ENCODE measurements at regions not wholly inside any gene's neighbourhood (a gene's known extent, or its start where the extent isn't known, plus 50 kb on each side); places are given as distances from the start of the nearest gene placed in this dataset.

DNA sequence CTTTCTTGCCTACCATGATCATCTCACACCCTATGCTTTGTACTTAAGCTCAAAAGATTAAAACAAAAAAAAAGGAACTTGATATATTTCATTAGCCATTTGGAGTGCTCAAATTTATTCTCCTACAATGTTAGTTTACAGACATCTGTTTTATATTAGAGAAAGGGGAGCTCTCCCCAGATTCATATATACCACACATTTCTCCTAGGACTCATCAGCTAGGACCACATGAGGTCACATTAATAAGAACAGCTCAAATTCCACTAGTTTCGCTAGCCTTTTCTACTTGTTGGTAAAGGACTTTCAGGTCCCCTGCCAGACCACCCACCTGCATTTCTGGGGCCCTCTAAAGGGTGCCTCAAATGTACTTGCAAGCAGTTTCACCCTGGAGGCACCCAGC lies 151.2 kb upstream of the MMADHC start:
- Histone ChIP-seq H3K79me2 (ENCODE audit: insufficient read depth, low read length) (no peaks in the 10 kb centered on the region), H3K27ac (ENCODE audit: low read depth, low read length) (no peak overlapping the region), H3K36me3 (ENCODE audit: control insufficient read depth in 1 of 2, insufficient read depth in 2 of 2, low read length in 2 of 2) (no peaks in the 10 kb centered on the region), H3K9ac (ENCODE audit: low read length) (no peak overlapping the region), H2AFZ (ENCODE audit: low read depth, low read length, poor library complexity, severe bottlenecking) (no peak overlapping the region), H3K9me2 (ENCODE audit: insufficient read depth) (no peaks in the 10 kb centered on the region), H3K4me2 (ENCODE audit: low read length) (no peak overlapping the region), H4K20me1 (ENCODE audit: insufficient read depth) (no peaks in the 10 kb centered on the region), H3K4me3 (replicated peaks in 1 of 2; ENCODE audit: low read depth in 1 of 2, low read length in 2 of 2) (no peak overlapping the region), H3K4me1 (ENCODE audit: control insufficient read depth in 1 of 2, insufficient read depth in 2 of 2, low read length in 2 of 2) (no peaks in the 10 kb centered on the region; a peak in 2 of 4 replicates), H3K9me3 (ENCODE audit: control insufficient read depth in 1 of 2, insufficient read depth in 1 of 2, low read depth in 1 of 2, low read length in 2 of 2) (no peaks in the 10 kb centered on the region), H3K27me3 (ENCODE audit: insufficient read depth, low read length) (no peaks in the 10 kb centered on the region)
- no TSS peak for BruUV-seq (replicated peaks)
- TF ChIP-seq SP1 (IDR thresholded peaks at IDR 0.05; ENCODE audit: low read depth) (no peak), CBX3 (IDR thresholded peaks at IDR 0.05; ENCODE audit: low read depth) (no peak), ZFX (IDR thresholded peaks at IDR 0.05) (no peak), POLR2A (IDR thresholded peaks at IDR 0.05; ENCODE audit: borderline replicate concordance, extremely low read depth, insufficient read depth, insufficient read length) (no peak), YY1 (IDR thresholded peaks at IDR 0.05; ENCODE audit: extremely low read depth, insufficient replicate concordance, low read depth, low read length) (no peak), EGR1 (IDR thresholded peaks at IDR 0.05; ENCODE audit: low read depth) (no peak), POLR2AphosphoS5 (IDR thresholded peaks at IDR 0.05; ENCODE audit: low read depth, low read length) (no peak), ELF1 (IDR thresholded peaks at IDR 0.05; ENCODE audit: borderline replicate concordance, low read depth) (no peak), CEBPB (IDR thresholded peaks at IDR 0.05; ENCODE audit: low read depth) (no peak), FOSL1 (IDR thresholded peaks at IDR 0.05; ENCODE audit: low read depth) (no peak), RAD21 (IDR thresholded peaks at IDR 0.05; ENCODE audit: low read depth) (no peak), SIN3A (IDR thresholded peaks at IDR 0.05; ENCODE audit: low read depth) (no peak), JUND (IDR thresholded peaks at IDR 0.05) (no peak)
- TF ChIP-seq, protein P1, sequence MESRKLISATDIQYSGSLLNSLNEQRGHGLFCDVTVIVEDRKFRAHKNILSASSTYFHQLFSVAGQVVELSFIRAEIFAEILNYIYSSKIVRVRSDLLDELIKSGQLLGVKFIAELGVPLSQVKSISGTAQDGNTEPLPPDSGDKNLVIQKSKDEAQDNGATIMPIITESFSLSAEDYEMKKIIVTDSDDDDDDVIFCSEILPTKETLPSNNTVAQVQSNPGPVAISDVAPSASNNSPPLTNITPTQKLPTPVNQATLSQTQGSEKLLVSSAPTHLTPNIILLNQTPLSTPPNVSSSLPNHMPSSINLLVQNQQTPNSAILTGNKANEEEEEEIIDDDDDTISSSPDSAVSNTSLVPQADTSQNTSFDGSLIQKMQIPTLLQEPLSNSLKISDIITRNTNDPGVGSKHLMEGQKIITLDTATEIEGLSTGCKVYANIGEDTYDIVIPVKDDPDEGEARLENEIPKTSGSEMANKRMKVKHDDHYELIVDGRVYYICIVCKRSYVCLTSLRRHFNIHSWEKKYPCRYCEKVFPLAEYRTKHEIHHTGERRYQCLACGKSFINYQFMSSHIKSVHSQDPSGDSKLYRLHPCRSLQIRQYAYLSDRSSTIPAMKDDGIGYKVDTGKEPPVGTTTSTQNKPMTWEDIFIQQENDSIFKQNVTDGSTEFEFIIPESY (IDR thresholded peaks at IDR 0.05; ENCODE audit: extremely low read depth, insufficient replicate concordance, low read length) = no peak
- TF ChIP-seq, protein P2, sequence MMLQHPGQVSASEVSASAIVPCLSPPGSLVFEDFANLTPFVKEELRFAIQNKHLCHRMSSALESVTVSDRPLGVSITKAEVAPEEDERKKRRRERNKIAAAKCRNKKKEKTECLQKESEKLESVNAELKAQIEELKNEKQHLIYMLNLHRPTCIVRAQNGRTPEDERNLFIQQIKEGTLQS (IDR thresholded peaks at IDR 0.05) = no peak
- TF ChIP-seq, protein P3, sequence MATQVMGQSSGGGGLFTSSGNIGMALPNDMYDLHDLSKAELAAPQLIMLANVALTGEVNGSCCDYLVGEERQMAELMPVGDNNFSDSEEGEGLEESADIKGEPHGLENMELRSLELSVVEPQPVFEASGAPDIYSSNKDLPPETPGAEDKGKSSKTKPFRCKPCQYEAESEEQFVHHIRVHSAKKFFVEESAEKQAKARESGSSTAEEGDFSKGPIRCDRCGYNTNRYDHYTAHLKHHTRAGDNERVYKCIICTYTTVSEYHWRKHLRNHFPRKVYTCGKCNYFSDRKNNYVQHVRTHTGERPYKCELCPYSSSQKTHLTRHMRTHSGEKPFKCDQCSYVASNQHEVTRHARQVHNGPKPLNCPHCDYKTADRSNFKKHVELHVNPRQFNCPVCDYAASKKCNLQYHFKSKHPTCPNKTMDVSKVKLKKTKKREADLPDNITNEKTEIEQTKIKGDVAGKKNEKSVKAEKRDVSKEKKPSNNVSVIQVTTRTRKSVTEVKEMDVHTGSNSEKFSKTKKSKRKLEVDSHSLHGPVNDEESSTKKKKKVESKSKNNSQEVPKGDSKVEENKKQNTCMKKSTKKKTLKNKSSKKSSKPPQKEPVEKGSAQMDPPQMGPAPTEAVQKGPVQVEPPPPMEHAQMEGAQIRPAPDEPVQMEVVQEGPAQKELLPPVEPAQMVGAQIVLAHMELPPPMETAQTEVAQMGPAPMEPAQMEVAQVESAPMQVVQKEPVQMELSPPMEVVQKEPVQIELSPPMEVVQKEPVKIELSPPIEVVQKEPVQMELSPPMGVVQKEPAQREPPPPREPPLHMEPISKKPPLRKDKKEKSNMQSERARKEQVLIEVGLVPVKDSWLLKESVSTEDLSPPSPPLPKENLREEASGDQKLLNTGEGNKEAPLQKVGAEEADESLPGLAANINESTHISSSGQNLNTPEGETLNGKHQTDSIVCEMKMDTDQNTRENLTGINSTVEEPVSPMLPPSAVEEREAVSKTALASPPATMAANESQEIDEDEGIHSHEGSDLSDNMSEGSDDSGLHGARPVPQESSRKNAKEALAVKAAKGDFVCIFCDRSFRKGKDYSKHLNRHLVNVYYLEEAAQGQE (IDR thresholded peaks at IDR 0.05; ENCODE audit: low read depth) = no peak
- TF ChIP-seq, protein P4, sequence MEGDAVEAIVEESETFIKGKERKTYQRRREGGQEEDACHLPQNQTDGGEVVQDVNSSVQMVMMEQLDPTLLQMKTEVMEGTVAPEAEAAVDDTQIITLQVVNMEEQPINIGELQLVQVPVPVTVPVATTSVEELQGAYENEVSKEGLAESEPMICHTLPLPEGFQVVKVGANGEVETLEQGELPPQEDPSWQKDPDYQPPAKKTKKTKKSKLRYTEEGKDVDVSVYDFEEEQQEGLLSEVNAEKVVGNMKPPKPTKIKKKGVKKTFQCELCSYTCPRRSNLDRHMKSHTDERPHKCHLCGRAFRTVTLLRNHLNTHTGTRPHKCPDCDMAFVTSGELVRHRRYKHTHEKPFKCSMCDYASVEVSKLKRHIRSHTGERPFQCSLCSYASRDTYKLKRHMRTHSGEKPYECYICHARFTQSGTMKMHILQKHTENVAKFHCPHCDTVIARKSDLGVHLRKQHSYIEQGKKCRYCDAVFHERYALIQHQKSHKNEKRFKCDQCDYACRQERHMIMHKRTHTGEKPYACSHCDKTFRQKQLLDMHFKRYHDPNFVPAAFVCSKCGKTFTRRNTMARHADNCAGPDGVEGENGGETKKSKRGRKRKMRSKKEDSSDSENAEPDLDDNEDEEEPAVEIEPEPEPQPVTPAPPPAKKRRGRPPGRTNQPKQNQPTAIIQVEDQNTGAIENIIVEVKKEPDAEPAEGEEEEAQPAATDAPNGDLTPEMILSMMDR (IDR thresholded peaks at IDR 0.05 in 2 of 3, conservative IDR thresholded peaks at IDR 0.05 in 1 of 3; ENCODE audit: borderline replicate concordance in 1 of 3, insufficient read depth in 1 of 3, low read depth in 2 of 3, low read length in 2 of 3) = no peak
- ChIA-PET POLR2A (no interaction called here), CTCF (no interaction called here), RAD21 (ENCODE audit: low non-redundant PET in 1 of 2, low total read pairs in 2 of 2, uncharacterized antibody in 2 of 2, unreplicated experiment in 2 of 2) (no interaction called here)
- ATAC-seq (no peak), DNase-seq (ENCODE audit: low read depth, low spot score) (no peak)
- intact Hi-C loops (cut with micrococcal nuclease) = no loop called here
